KG1 (cell line): ENCODE measurements at regions not wholly inside any gene's neighbourhood (a gene's known extent, or its start where the extent isn't known, plus 50 kb on each side); places are given as distances from the start of the nearest gene placed in this dataset.
"Not testable (repeated sequence)": the region's sequence is repeated elsewhere in the genome, so short reads cannot be mapped to it uniquely, and the experiment has no call there.

Experiments used
- DNase-seq: peaks from one replicate; lab custom pipeline; 2025; lab: John Stamatoyannopoulos, UW

- no peak for DNase-seq
These were observed 238.2 kb upstream of the GPR149 start for GRCh38 chr3:154668187-154668586.

GRCh38 chr3:154666542-154666941 is 236.6 kb upstream of the GPR149 start:
- DNase-seq: no peak

GRCh38 chr3:154664714-154665113 is 234.7 kb upstream of the GPR149 start:
- no peak for DNase-seq

GRCh38 chr3:154662851-154663250 is 232.9 kb upstream of the GPR149 start:
- no peak for DNase-seq

GRCh38 chr3:154660811-154661210 is 230.8 kb upstream of the GPR149 start:
- DNase-seq: no peak

GRCh38 chr3:154658000-154658399 is 228.0 kb upstream of the GPR149 start:
- DNase-seq: no peak

- no peak for DNase-seq
These were observed 227.2 kb upstream of the GPR149 start for GRCh38 chr3:154657218-154657617.

GRCh38 chr3:154656486-154656885 is 226.5 kb upstream of the GPR149 start:
- no peak for DNase-seq

- no peak for DNase-seq
These were observed 212.2 kb upstream of the GPR149 start for GRCh38 chr3:154642145-154642544.

- no peak for DNase-seq
These were observed 195.8 kb upstream of the GPR149 start for GRCh38 chr3:154625756-154626155.

GRCh38 chr3:154619621-154620020 is 189.6 kb upstream of the GPR149 start:
- not testable (repeated sequence) for DNase-seq

- DNase-seq: no peak
These were observed 186.3 kb upstream of the GPR149 start for GRCh38 chr3:154616298-154616697.

- DNase-seq: no peak
These were observed 185.5 kb upstream of the GPR149 start for GRCh38 chr3:154615471-154615870.

GRCh38 chr3:154614601-154615000 is 184.6 kb upstream of the GPR149 start:
- no peak for DNase-seq

- no peak for DNase-seq
These were observed 184.1 kb upstream of the GPR149 start for GRCh38 chr3:154614078-154614477.

- no peak for DNase-seq
These were observed 172.3 kb upstream of the GPR149 start for GRCh38 chr3:154602241-154602640.

GRCh38 chr3:154598166-154598565 is 168.2 kb upstream of the GPR149 start:
- no peak for DNase-seq

- DNase-seq: no peak
These were observed 160.8 kb upstream of the GPR149 start for GRCh38 chr3:154590675-154591384.

- no peak for DNase-seq
These were observed 158.8 kb upstream of the GPR149 start for GRCh38 chr3:154588831-154589230.

GRCh38 chr3:154584974-154585373 is 155.0 kb upstream of the GPR149 start:
- no peak for DNase-seq

- DNase-seq: no peak
These were observed 154.1 kb upstream of the GPR149 start for GRCh38 chr3:154584041-154584440.

GRCh38 chr3:154583086-154583634 is 153.2 kb upstream of the GPR149 start:
- no peak for DNase-seq

- DNase-seq: no peak
These were observed 152.5 kb upstream of the GPR149 start for GRCh38 chr3:154582501-154582900.
